Trophoblast cell (in vitro differentiated cells and primary cell): ENCODE measurements at regions not wholly inside any gene's neighbourhood (a gene's known extent, or its start where the extent isn't known, plus 50 kb on each side); places are given as distances from the start of the nearest gene placed in this dataset.
A peak's percentile ranks its signal among the peaks of the same experiment; 100 is the strongest.

Experiments
- DNase-seq, 2 donors: peaks; one replicate each; pipeline ENCODE4 v3.0.0-alpha.2; 2016
- H2AFZ ChIP-seq: 2 replicates; pipeline ENCODE4 v1.6.1; 2013; ENCODE audit warnings: low read length, moderate library complexity, mild to moderate bottlenecking; ENCODE audit not compliant: insufficient read depth, poor library complexity
- H2AK5ac ChIP-seq: 2 replicates; pipeline ENCODE4 v1.6.1; 2013; ENCODE audit warnings: mild to moderate bottlenecking, low read length
- H2BK120ac ChIP-seq: 2 replicates; pipeline ENCODE4 v1.6.1; 2013; ENCODE audit warnings: low read length, mild to moderate bottlenecking, moderate library complexity; ENCODE audit not compliant: insufficient read depth, poor library complexity
- H2BK12ac ChIP-seq: 2 replicates; pipeline ENCODE4 v1.6.1; 2013; ENCODE audit warnings: mild to moderate bottlenecking, low read length, moderate library complexity
- H2BK5ac ChIP-seq: 2 replicates; pipeline ENCODE4 v1.6.1; 2013; ENCODE audit warnings: low read length, low read depth, moderate library complexity, mild to moderate bottlenecking; ENCODE audit not compliant: poor library complexity
- H3K14ac ChIP-seq: 2 replicates; pipeline ENCODE4 v1.6.1; 2013; ENCODE audit warnings: mild to moderate bottlenecking, low read length
- H3K18ac ChIP-seq: 2 replicates; pipeline ENCODE4 v1.6.1; 2013; ENCODE audit warnings: mild to moderate bottlenecking, low read length
- H3K23ac ChIP-seq: 2 replicates; pipeline ENCODE4 v1.6.1; 2013; ENCODE audit warnings: low read length
- H3K27ac ChIP-seq: 2 replicates; pipeline ENCODE4 v1.5.1; 2013; ENCODE audit warnings: low read depth, mild to moderate bottlenecking, inconsistent platforms, low read length, moderate library complexity
- H3K27me3 ChIP-seq: 2 replicates; pipeline ENCODE4 v1.6.1; 2013; ENCODE audit warnings: inconsistent platforms, mild to moderate bottlenecking, low read length, moderate library complexity; ENCODE audit not compliant: insufficient read depth
- H3K36me3 ChIP-seq, 2 experiments: 1 replicate in 1 of 2; 2 replicates in 1 of 2; pipeline ENCODE4 v1.6.1; 2013; ENCODE audit warnings: low read length in 2 of 2, mild to moderate bottlenecking in 2 of 2, moderate library complexity in 1 of 2; ENCODE audit not compliant: insufficient read depth in 2 of 2, control insufficient read depth in 1 of 2
- H3K4ac ChIP-seq: 2 replicates; pipeline ENCODE4 v1.6.1; 2013; ENCODE audit warnings: low read depth, mild to moderate bottlenecking, low read length, moderate library complexity
- H3K4me1 ChIP-seq, 2 experiments: 1 replicate in 1 of 2; 2 replicates in 1 of 2; pipeline ENCODE4 v1.6.1; 2013; ENCODE audit warnings: low read length in 2 of 2, mild to moderate bottlenecking in 2 of 2, moderate library complexity in 1 of 2; ENCODE audit not compliant: insufficient read depth in 2 of 2, control insufficient read depth in 1 of 2
- H3K4me2 ChIP-seq: 2 replicates; pipeline ENCODE4 v1.6.1; 2013; ENCODE audit warnings: inconsistent platforms, mild to moderate bottlenecking, low read length, moderate library complexity
- H3K4me3 ChIP-seq: 2 replicates; pipeline ENCODE4 v1.5.1; 2013; ENCODE audit warnings: mild to moderate bottlenecking, low read depth, low read length, inconsistent platforms
- H3K79me1 ChIP-seq: one replicate; pipeline ENCODE4 v1.6.1; 2013; ENCODE audit warnings: low read length
- H3K79me2 ChIP-seq: 2 replicates; pipeline ENCODE4 v1.6.1; 2013; ENCODE audit warnings: low read length, mild to moderate bottlenecking; ENCODE audit not compliant: control insufficient read depth, insufficient read depth, poor library complexity
- H3K9ac ChIP-seq: 2 replicates; pipeline ENCODE4 v1.6.1; 2013; ENCODE audit warnings: mild to moderate bottlenecking, low read length
- H3K9me3 ChIP-seq: 2 replicates; pipeline ENCODE4 v1.6.1; 2013; ENCODE audit warnings: low read depth, mild to moderate bottlenecking, control low read depth, inconsistent platforms, low read length; ENCODE audit not compliant: insufficient read depth
- H4K12ac ChIP-seq: 2 replicates; pipeline ENCODE4 v1.6.1; 2013; ENCODE audit warnings: low read depth, mild to moderate bottlenecking, low read length, moderate library complexity
- H4K8ac ChIP-seq: 2 replicates; pipeline ENCODE4 v1.6.1; 2013; ENCODE audit warnings: low read depth, mild to moderate bottlenecking, low read length, moderate library complexity
- H4K91ac ChIP-seq: one replicate; pipeline ENCODE4 v1.6.1; 2013; ENCODE audit warnings: low read depth, mild to moderate bottlenecking, low read length, moderate library complexity
- WGBS: extraction: QIAGEN DNeasy Blood & Tissue Kit; methylation state at CpG from one replicate; pipeline ENCODE4 v1.1.7; 2013; ENCODE audit warnings: missing lambda C conversion rate; ENCODE audit not compliant: insufficient read length, insufficient coverage; ENCODE audit errors: extremely low coverage; 5-methylcytosine and 5-hydroxymethylcytosine counted together

DNA sequence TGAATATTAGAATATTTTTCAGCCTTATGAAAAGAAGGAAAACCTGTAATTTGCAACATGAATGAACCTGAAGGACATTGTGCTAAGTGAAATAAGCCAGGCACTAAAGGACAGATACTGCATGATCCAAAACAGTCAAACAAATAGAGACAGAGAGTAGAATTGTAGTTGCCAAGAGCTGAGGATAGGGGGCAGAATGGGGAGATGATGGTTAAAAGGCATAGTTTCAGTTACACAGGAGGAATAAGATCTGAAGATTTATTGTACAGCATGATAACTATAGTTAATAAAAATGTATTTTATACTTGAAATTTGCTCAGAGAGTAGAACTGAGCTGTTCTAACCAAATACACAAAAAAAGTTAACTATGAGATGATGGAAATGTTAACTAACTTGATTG lies 149.0 kb upstream of the TMEM106B start:
- Histone ChIP-seq H3K27me3 (no peaks in the 10 kb centered on the region), H3K4me2 (no peak overlapping the region), H2BK5ac (no peak overlapping the region)

DNA sequence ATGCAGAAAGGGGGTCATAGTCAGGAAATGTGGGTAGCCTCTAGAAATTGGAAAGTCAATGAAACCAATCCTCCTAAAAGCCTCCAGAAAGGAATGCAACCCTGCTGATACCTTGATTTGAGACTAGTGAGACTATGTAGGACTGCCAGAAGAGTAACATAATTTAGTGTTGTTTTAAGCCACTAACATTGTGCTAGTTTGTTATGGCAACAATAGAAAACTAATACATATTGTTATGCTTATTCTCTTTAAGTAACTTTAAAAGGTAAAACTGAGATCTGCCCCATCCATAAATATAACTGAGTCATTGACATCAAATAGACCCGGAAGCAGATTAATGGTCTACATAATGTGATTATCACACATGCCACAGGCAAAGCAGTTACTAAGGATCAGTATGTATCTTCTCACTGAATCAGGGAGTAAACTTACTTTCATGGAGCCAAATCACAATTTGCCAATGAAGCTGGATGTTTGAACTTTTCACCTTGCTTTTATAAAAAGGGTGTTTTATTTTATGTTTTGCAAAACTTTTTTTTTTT lies 146.4 kb upstream of the TMEM106B start:
- no peak overlapping the region for H2AK5ac ChIP-seq
- H3K79me2 ChIP-seq, result no peaks in the 10 kb centered on the region
- H4K91ac ChIP-seq, result no peak overlapping the region
- H3K14ac ChIP-seq, result no peak overlapping the region
- no peaks in the 10 kb centered on the region for H3K36me3 ChIP-seq
- no peak overlapping the region for H3K23ac ChIP-seq
- DNase-seq, result no peak
- WGBS, result no CpG with 5 or more reads among the region's 1 CpG
- no peaks in the 10 kb centered on the region for H3K9me3 ChIP-seq
- H3K4me3 ChIP-seq, result no peak overlapping the region
- no peak overlapping the region for H3K9ac ChIP-seq
- H2BK5ac ChIP-seq, result no peak overlapping the region
- no peak overlapping the region for H4K12ac ChIP-seq
- no peak overlapping the region for H3K4me2 ChIP-seq
- H2AFZ ChIP-seq, result no peak overlapping the region
- no peaks in the 10 kb centered on the region for H3K4me1 ChIP-seq
- no peaks in the 10 kb centered on the region for H3K79me1 ChIP-seq
- H4K8ac ChIP-seq, result no peak overlapping the region
- no peak overlapping the region for H2BK120ac ChIP-seq
- H3K4ac ChIP-seq, result no peak overlapping the region
- no peak overlapping the region for H3K27ac ChIP-seq
- no peak overlapping the region for H2BK12ac ChIP-seq
- no peak overlapping the region for H3K18ac ChIP-seq
- no peaks in the 10 kb centered on the region for H3K27me3 ChIP-seq

More for the DNA sequence above, 149.0 kb upstream of the TMEM106B start:
- no peak overlapping the region for H3K18ac ChIP-seq
- peak in 1 of 2 donors; percentile 16 for DNase-seq
- no peak overlapping the region for H3K27ac ChIP-seq
- H2AK5ac ChIP-seq, result no peak overlapping the region
- no peak overlapping the region for H2AFZ ChIP-seq
- no peak overlapping the region for H4K12ac ChIP-seq
- H4K8ac ChIP-seq, result no peak overlapping the region
- no peaks in the 10 kb centered on the region for H3K36me3 ChIP-seq
- H2BK120ac ChIP-seq, result no peak overlapping the region
- no peak overlapping the region for H3K14ac ChIP-seq
- no peaks in the 10 kb centered on the region for H3K79me2 ChIP-seq
- no peak overlapping the region for H3K4ac ChIP-seq
- no peak overlapping the region for H3K9ac ChIP-seq
- H3K79me1 ChIP-seq, result no peaks in the 10 kb centered on the region
- H3K9me3 ChIP-seq, result no peaks in the 10 kb centered on the region
- no peak overlapping the region for H2BK12ac ChIP-seq
- no peak overlapping the region for H3K4me3 ChIP-seq
- H4K91ac ChIP-seq, result no peak overlapping the region
- H3K4me1 ChIP-seq, result no peaks in the 10 kb centered on the region
- no peak overlapping the region for H3K23ac ChIP-seq

DNA sequence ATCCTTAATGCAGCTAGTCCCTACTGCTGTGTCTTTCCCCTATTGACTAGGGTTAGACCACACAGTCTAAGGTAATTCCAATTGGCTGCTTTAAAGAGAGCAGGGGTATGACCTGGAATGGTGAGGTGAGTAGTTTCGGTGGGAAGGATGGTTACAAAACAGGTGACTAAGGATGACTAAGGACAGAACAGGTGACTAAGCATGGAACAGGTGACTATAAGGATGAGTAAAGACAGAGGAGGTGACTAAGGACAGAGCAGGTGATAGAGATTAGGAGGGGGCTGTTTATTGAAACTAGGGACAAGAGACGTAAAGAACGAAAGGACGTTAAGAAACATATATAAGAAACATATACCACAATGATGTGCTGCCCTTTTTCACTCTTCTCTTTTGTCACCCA lies 145.1 kb upstream of the TMEM106B start:
- no peak overlapping the region for H4K8ac ChIP-seq
- no peaks in the 10 kb centered on the region for H3K27me3 ChIP-seq
- no peaks in the 10 kb centered on the region for H3K79me1 ChIP-seq
- no peak overlapping the region for H2BK12ac ChIP-seq
- no peak overlapping the region for H2BK5ac ChIP-seq
- H3K9me3 ChIP-seq, result no peaks in the 10 kb centered on the region
- no peak overlapping the region for H2AFZ ChIP-seq
- H3K9ac ChIP-seq, result no peak overlapping the region
- H3K23ac ChIP-seq, result no peak overlapping the region
- no peak overlapping the region for H3K4ac ChIP-seq
- no peak overlapping the region for H3K27ac ChIP-seq
- H3K14ac ChIP-seq, result no peak overlapping the region
- no peak overlapping the region for H2BK120ac ChIP-seq
- H3K36me3 ChIP-seq, result no peaks in the 10 kb centered on the region
- H4K12ac ChIP-seq, result no peak overlapping the region
- no peak overlapping the region for H3K4me2 ChIP-seq
- H3K4me3 ChIP-seq, result no peak overlapping the region
- peak; percentile 8 to 66 for DNase-seq
- no peak overlapping the region for H3K18ac ChIP-seq
- no peaks in the 10 kb centered on the region for H3K79me2 ChIP-seq
- H4K91ac ChIP-seq, result no peak overlapping the region
- no peak overlapping the region for H2AK5ac ChIP-seq
- WGBS, result no CpG with 5 or more reads among the region's 4 CpGs
- no peaks in the 10 kb centered on the region for H3K4me1 ChIP-seq

DNA sequence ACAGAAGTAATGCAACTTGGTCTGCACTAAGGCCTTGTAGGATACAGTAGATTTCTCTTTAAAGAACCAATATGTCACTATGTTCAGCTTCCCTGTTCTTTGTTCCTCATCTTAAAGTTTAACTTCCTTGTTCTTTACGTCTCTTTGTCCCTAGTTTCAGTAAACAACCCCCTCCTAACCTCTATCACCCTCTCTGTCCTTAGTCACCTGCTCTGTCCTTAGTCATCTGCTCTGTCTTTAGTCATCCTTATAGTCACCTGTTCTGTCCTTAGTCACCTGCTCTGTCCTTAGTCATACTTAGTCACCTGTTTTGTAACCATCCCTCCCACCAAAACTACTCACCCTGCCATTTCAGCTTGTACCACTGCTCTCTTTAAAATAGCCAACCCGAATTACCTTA lies 144.6 kb upstream of the TMEM106B start:
- Histone ChIP-seq H2AK5ac (no peak overlapping the region), H3K36me3 (no peaks in the 10 kb centered on the region), H3K9ac (no peak overlapping the region), H3K14ac (no peak overlapping the region), H3K4me1 (no peaks in the 10 kb centered on the region), H3K23ac (no peak overlapping the region), H2BK5ac (no peak overlapping the region), H4K8ac (no peak overlapping the region), H3K79me1 (no peaks in the 10 kb centered on the region), H3K27ac (no peak overlapping the region), H2BK120ac (no peak overlapping the region), H2BK12ac (no peak overlapping the region), H4K91ac (no peak overlapping the region), H3K4me2 (no peak overlapping the region), H4K12ac (no peak overlapping the region), H3K18ac (no peak overlapping the region), H3K9me3 (no peaks in the 10 kb centered on the region), H3K4ac (no peak overlapping the region), H2AFZ (no peak overlapping the region), H3K27me3 (no peaks in the 10 kb centered on the region), H3K4me3 (no peak overlapping the region), H3K79me2 (no peaks in the 10 kb centered on the region)
- peak; percentile 26 to 70 for DNase-seq
- WGBS, result no CpG with 5 or more reads among the region's 2 CpGs
